Endothelial cell (in vitro differentiated cells): ENCODE measurements at regions not wholly inside any gene's neighbourhood (a gene's known extent, or its start where the extent isn't known, plus 50 kb on each side); places are given as distances from the start of the nearest gene placed in this dataset.

ENCODE experiments used
- DNase-seq: peaks from one replicate; pipeline ENCODE4 v3.0.0; 2021; ENCODE audit warnings: low spot score
- H3K27ac Mint-ChIP-seq: one replicate; pipeline ENCODE4 v1.8.0; 2021; ENCODE audit warnings: mixed read lengths, inconsistent platforms; ENCODE audit not compliant: unreplicated experiment
- H3K27me3 Mint-ChIP-seq: one replicate; pipeline ENCODE4 v1.8.0; 2021; ENCODE audit warnings: mild to moderate bottlenecking, moderate library complexity, mixed read lengths, inconsistent platforms; ENCODE audit not compliant: unreplicated experiment
- H3K36me3 Mint-ChIP-seq: one replicate; pipeline ENCODE4 v1.8.0; 2021; ENCODE audit warnings: mild to moderate bottlenecking, low read depth, mixed read lengths, inconsistent platforms; ENCODE audit not compliant: unreplicated experiment
- H3K4me1 Mint-ChIP-seq: one replicate; pipeline ENCODE4 v1.8.0; 2021; ENCODE audit warnings: mild to moderate bottlenecking, mixed read lengths, inconsistent platforms; ENCODE audit not compliant: unreplicated experiment
- H3K4me3 Mint-ChIP-seq: one replicate; pipeline ENCODE4 v1.8.0; 2021; ENCODE audit warnings: mild to moderate bottlenecking, mixed read lengths, inconsistent platforms; ENCODE audit not compliant: unreplicated experiment
- H3K9me3 Mint-ChIP-seq: one replicate; pipeline ENCODE4 v1.8.0; 2021; ENCODE audit warnings: mixed read lengths, inconsistent platforms; ENCODE audit not compliant: unreplicated experiment
- TF ChIP-seq, protein P1 (sequence below): fragments of 200-600 bp; sonication (generic); IDR thresholded peaks from one replicate; pipeline ENCODE4 v1.5.0; 2021; ENCODE audit warnings: antibody characterized with exemption; ENCODE audit not compliant: unreplicated experiment

GRCh38 chr1:222266223-222267196 lies 281.4 kb downstream of the HHIPL2 start:
- TF ChIP-seq, protein P1, sequence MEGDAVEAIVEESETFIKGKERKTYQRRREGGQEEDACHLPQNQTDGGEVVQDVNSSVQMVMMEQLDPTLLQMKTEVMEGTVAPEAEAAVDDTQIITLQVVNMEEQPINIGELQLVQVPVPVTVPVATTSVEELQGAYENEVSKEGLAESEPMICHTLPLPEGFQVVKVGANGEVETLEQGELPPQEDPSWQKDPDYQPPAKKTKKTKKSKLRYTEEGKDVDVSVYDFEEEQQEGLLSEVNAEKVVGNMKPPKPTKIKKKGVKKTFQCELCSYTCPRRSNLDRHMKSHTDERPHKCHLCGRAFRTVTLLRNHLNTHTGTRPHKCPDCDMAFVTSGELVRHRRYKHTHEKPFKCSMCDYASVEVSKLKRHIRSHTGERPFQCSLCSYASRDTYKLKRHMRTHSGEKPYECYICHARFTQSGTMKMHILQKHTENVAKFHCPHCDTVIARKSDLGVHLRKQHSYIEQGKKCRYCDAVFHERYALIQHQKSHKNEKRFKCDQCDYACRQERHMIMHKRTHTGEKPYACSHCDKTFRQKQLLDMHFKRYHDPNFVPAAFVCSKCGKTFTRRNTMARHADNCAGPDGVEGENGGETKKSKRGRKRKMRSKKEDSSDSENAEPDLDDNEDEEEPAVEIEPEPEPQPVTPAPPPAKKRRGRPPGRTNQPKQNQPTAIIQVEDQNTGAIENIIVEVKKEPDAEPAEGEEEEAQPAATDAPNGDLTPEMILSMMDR: no peak
- H3K36me3 Mint-ChIP-seq: no peaks in the 10 kb centered on the region
- DNase-seq: no peak
- H3K9me3 Mint-ChIP-seq: no peaks in the 10 kb centered on the region
- peaks cover 1% of the 10 kb centered on the region for H3K27me3 Mint-ChIP-seq
- H3K4me1 Mint-ChIP-seq: no peaks in the 10 kb centered on the region
- no peak overlapping the region for H3K4me3 Mint-ChIP-seq
- H3K27ac Mint-ChIP-seq: no peak overlapping the region

GRCh38 chr1:222263791-222264190 lies 284.1 kb downstream of the HHIPL2 start:
- H3K9me3 Mint-ChIP-seq: no peaks in the 10 kb centered on the region
- H3K27me3 Mint-ChIP-seq: peaks cover 1% of the 10 kb centered on the region
- H3K27ac Mint-ChIP-seq: no peak overlapping the region
- TF ChIP-seq, protein P1: no peak
- no peak overlapping the region for H3K4me3 Mint-ChIP-seq
- DNase-seq: no peak
- H3K4me1 Mint-ChIP-seq: no peaks in the 10 kb centered on the region
- no peaks in the 10 kb centered on the region for H3K36me3 Mint-ChIP-seq

- no peak overlapping the region for H3K27ac Mint-ChIP-seq
- TF ChIP-seq, protein P1: no peak
- no peaks in the 10 kb centered on the region for H3K27me3 Mint-ChIP-seq
- H3K9me3 Mint-ChIP-seq: no peaks in the 10 kb centered on the region
- no peaks in the 10 kb centered on the region for H3K4me1 Mint-ChIP-seq
- no peaks in the 10 kb centered on the region for H3K36me3 Mint-ChIP-seq
- H3K4me3 Mint-ChIP-seq: no peak overlapping the region
- DNase-seq: no peak
Measured at GRCh38 chr1:222257027-222257426, 290.9 kb downstream of the HHIPL2 start.

DNA sequence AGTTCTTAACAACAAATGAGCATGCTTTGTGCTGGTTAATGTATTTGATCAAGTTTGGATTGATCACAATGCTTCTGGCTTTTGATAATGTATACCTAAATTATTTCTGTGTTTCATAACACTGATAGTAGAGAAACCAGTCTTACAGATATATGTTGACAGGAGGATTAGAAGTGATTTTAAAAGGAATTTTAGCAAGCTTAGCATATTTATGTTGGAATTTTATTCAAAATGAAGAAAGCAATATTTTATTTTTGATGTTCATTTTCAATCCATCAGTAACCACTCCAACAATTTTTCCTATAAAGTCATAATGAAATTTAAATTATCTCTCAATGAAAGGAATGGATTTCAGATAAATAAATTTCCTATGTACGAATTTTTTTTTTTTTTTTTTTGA lies 291.8 kb downstream of the HHIPL2 start:
- no peaks in the 10 kb centered on the region for H3K9me3 Mint-ChIP-seq
- DNase-seq: no peak
- no peaks in the 10 kb centered on the region for H3K27me3 Mint-ChIP-seq
- no peak overlapping the region for H3K4me3 Mint-ChIP-seq
- H3K27ac Mint-ChIP-seq: no peak overlapping the region
- TF ChIP-seq, protein P1: no peak
- H3K36me3 Mint-ChIP-seq: no peaks in the 10 kb centered on the region
- H3K4me1 Mint-ChIP-seq: no peaks in the 10 kb centered on the region

GRCh38 chr1:222252788-222253187 lies 295.1 kb downstream of the HHIPL2 start:
- H3K27me3 Mint-ChIP-seq: no peaks in the 10 kb centered on the region
- H3K4me3 Mint-ChIP-seq: no peak overlapping the region
- H3K36me3 Mint-ChIP-seq: no peaks in the 10 kb centered on the region
- no peak overlapping the region for H3K27ac Mint-ChIP-seq
- TF ChIP-seq, protein P1: no peak
- H3K9me3 Mint-ChIP-seq: no peaks in the 10 kb centered on the region
- H3K4me1 Mint-ChIP-seq: no peaks in the 10 kb centered on the region
- no peak for DNase-seq
